GM21786 (cell line): ENCODE measurements at regions not wholly inside any gene's neighbourhood (a gene's known extent, or its start where the extent isn't known, plus 50 kb on each side); places are given as distances from the start of the nearest gene placed in this dataset.

Experiments used
- ATAC-seq: cut with Tn5 transposase; IDR thresholded peaks from one replicate; pipeline ENCODE4 v1.9.1; 2021; ENCODE audit not compliant: unreplicated experiment

GRCh38 chr4:14583752-14584151, 418.5 kb upstream of the CPEB2 start:
- no peak for ATAC-seq

GRCh38 chr4:14592950-14593349, 409.3 kb upstream of the CPEB2 start:
- no peak for ATAC-seq

- ATAC-seq, result no peak
Observed at GRCh38 chr4:14596028-14596427, 406.3 kb upstream of the CPEB2 start.

GRCh38 chr4:14596437-14596836, 405.8 kb upstream of the CPEB2 start:
- ATAC-seq, result no peak

GRCh38 chr4:14596904-14597303, 405.4 kb upstream of the CPEB2 start:
- ATAC-seq, result no peak

GRCh38 chr4:14602206-14602605, 400.1 kb upstream of the CPEB2 start:
- no peak for ATAC-seq

GRCh38 chr4:14607001-14607400, 395.3 kb upstream of the CPEB2 start:
- no peak for ATAC-seq

GRCh38 chr4:14607578-14607977, 394.7 kb upstream of the CPEB2 start:
- no peak for ATAC-seq

- no peak for ATAC-seq
Observed at GRCh38 chr4:14608630-14609029, 393.7 kb upstream of the CPEB2 start.

GRCh38 chr4:14614840-14615239, 387.4 kb upstream of the CPEB2 start:
- no peak for ATAC-seq

- ATAC-seq, result no peak
Observed at GRCh38 chr4:14615671-14616070, 386.6 kb upstream of the CPEB2 start.

- ATAC-seq, result no peak
Observed at GRCh38 chr4:14620567-14621141, 381.6 kb upstream of the CPEB2 start.

GRCh38 chr4:14621731-14622463, 380.4 kb upstream of the CPEB2 start:
- ATAC-seq, result no peak

GRCh38 chr4:14627038-14627437, 375.2 kb upstream of the CPEB2 start:
- ATAC-seq, result no peak

GRCh38 chr4:14631806-14632440, 370.4 kb upstream of the CPEB2 start:
- no peak for ATAC-seq

GRCh38 chr4:14636563-14636962, 365.7 kb upstream of the CPEB2 start:
- ATAC-seq, result no peak

GRCh38 chr4:14640476-14640875, 361.8 kb upstream of the CPEB2 start:
- no peak for ATAC-seq

GRCh38 chr4:14641871-14642270, 360.4 kb upstream of the CPEB2 start:
- ATAC-seq, result no peak

GRCh38 chr4:14644580-14645282, 357.6 kb upstream of the CPEB2 start:
- no peak for ATAC-seq

GRCh38 chr4:14646831-14647230, 355.4 kb upstream of the CPEB2 start:
- ATAC-seq, result no peak

GRCh38 chr4:14650127-14650526, 352.2 kb upstream of the CPEB2 start:
- no peak for ATAC-seq

- ATAC-seq, result no peak
Observed at GRCh38 chr4:14652522-14652921, 349.8 kb upstream of the CPEB2 start.
